SK-N-DZ (cell line): ENCODE measurements at regions not wholly inside any gene's neighbourhood (a gene's known extent, or its start where the extent isn't known, plus 50 kb on each side); places are given as distances from the start of the nearest gene placed in this dataset.
A peak's percentile ranks its signal among the peaks of the same experiment; 100 is the strongest.
"Not testable (repeated sequence)": the region's sequence is repeated elsewhere in the genome, so short reads cannot be mapped to it uniquely, and the experiment has no call there.

Source experiments
- DNase-seq: peaks from one replicate; pipeline ENCODE4 v3.0.0-alpha.2; 2015; ENCODE audit warnings: low spot score

DNA sequence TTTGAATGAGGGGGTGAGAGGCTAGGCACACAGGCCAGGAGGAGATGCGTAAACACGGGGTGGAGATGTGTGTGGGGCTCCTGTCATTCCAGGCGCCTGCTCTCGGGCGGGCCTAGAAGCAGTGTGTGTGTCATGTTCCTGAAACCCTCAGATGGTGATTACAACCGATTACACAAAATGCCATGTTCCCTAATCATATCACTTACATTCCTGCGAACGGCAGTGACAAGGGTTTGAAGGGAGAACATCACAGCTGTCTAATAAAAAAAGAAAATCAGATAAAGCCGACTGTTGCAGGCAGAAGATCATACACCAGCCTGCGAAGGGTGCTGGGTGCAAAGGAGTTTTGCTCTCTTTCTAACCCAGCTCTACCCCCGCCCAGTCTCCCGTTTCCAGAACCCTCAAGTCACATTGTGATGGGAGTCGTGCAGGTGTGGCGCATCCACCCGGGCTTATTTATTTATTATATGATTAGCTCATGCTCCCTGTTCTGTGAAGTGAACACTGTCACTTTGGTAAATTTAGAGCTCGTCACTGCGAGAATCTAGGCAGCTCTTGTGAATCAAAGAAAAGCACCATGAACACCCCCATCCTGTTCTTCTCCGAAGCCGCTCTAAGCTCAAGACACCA lies 140.3 kb downstream of the NR2F2 start:
- peak; percentile 65 for DNase-seq

DNA sequence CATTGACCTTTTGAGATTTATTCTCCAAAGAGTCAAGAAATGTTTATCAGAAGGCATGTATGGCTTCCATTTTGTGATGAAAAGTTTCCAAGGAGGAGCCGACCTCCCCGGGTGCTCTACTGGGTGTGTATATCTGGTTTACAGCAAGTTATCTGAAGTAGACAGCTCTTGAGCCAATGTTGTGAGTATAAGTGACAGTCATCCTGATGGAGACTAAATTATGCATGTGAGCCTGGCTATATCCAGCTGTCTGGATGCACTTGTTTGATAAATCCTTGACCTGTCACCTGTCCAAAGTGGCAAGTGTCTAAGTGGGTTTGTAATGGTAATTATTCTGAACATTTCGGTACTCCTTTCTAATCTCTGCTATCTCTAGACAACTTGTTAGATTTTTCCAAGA lies 142.2 kb downstream of the NR2F2 start:
- DNase-seq: no peak

DNA sequence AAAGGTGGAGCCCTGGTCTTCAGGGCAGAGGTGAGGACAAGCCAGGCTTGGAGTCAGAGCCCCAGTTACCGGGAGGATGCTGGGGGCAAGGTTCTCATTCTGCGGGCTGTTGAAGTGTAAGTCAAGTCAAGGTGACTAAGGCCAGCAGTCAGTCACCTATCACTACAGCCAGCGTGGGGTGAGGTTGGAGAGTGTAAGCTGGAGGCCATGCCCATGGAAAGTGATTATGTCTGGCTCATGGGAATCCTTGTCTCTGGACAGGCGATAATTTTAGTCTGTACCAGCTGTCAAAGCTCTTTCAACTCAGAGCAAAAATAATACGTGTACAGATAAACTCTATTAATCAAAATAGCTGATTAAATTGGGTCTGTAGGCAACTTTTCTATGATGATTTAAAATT lies 143.1 kb downstream of the NR2F2 start:
- DNase-seq: no peak

DNA sequence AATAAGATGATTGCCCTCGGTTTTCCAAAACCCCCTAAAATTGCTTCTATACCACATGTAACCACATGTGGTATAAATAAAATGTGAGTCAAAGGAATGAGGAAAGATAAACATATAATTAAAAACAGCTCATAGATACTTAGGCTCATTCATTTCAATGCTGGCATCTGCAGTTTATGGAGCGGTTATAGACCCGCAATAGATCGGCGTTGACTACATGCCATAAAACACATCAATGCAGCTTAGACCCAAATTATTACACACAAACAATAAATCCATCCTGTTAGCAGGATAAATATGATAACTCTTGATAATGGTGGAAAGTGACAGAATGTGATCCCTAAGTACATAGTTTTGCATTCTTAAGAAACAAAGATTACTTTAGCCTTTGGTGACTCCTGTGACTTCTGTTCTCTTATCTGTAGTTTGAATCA lies 143.7 kb downstream of the NR2F2 start:
- DNase-seq: no peak

DNA sequence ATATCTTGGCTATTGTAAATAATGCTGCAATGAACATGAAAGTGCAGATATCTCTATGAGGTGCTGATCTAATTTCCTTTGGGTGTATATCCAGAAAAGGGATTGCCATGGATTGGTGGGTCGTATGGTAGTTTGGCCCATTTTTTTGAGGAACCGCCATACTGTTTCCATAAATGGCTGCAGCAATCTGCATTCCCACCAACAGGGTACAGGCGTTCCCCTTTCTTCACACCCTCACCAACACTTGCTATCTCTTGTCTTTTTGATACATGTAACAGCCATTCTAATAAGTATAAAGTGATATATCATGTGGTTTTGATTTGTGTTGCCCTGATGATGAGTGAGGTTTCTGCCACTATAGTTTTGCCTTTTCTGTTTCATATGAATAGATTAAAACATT lies 146.7 kb downstream of the NR2F2 start:
- DNase-seq: no peak

DNA sequence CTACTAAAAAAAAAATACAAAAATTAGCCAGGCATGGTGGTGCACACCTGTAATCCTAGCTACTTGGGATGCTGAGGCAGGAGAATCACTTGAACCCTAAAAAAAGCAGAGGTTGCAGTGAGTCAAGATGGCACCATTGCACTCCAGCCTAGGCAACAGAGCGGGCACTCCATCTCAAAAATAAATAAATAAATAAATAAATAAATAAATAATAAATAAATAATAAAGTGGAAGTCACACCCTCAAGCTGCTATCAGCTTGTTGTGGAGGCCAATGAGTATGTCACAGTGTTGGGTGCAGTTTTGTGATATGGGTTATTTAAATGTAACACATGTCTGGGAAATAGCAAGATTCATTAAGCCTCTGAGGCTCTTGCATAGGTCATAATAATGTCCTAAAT lies 153.9 kb downstream of the NR2F2 start:
- not testable (repeated sequence) for DNase-seq

DNA sequence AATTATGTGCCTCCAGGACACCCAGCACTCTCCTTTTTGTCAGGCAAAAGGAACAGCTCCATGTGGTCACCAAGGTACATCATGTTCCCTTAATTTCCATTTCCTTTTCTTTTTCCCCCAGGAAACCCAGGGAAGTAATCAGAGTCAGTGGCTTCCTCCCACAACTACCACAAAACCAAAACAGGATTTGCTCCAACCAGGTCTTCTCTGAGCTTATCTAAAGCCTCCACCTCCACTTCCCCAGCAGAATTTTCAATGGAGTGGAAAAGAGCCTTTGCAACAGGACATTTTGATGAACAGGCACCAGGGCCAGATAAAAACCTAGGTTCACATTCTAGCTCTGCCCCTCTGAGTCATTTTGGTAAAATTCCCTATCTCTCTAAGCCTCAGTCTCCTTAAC lies 154.3 kb downstream of the NR2F2 start:
- DNase-seq: no peak

DNA sequence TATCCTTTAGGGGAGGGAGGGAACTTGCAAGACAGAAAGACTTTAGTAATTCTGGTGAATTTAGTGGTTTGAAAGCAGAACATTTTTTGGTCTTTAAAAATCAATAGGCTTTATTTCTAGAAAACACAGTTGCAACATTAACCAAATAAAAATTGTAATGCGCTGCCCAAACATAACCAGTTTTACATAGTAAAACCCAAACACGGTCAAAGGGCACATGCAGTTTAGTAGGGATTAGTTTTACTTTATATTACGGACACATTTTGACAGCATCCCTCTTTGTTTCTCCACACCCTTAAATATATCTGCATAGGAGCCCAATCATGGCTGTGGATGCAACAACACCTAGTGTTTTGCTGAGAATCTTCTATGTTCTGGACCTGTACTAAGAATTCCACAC lies 156.7 kb downstream of the NR2F2 start:
- no peak for DNase-seq

DNA sequence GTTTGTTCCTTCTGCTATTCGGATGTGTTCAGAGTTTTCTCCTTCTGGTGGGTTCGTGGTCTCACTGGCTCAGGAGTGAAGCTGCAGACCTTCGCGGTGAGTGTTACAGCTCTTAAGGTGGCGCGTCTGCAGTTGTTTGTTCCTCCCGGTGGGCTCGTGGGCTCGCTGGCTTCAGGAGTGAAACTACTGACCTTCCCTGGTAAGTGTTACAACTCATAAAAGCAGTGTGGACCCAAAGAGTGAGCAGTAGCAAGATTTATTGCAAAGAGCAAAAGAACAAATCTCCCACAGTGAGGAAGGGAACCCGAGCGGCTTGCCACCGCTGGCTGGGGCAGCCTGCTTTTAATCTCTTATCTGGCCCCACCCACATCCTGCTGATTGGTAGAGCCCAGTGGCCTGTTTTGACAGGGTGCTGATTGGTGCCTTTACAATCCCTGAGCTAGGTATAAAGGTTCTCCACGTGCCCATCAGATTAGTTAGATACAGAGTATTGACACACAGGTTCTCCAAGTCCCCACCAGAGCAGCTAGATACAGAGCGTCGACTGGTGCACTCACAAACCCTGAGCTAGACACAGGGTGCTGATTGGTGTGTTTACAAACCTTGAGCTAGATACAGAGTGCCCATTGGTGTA lies 160.7 kb downstream of the NR2F2 start:
- DNase-seq: not testable (repeated sequence)

DNA sequence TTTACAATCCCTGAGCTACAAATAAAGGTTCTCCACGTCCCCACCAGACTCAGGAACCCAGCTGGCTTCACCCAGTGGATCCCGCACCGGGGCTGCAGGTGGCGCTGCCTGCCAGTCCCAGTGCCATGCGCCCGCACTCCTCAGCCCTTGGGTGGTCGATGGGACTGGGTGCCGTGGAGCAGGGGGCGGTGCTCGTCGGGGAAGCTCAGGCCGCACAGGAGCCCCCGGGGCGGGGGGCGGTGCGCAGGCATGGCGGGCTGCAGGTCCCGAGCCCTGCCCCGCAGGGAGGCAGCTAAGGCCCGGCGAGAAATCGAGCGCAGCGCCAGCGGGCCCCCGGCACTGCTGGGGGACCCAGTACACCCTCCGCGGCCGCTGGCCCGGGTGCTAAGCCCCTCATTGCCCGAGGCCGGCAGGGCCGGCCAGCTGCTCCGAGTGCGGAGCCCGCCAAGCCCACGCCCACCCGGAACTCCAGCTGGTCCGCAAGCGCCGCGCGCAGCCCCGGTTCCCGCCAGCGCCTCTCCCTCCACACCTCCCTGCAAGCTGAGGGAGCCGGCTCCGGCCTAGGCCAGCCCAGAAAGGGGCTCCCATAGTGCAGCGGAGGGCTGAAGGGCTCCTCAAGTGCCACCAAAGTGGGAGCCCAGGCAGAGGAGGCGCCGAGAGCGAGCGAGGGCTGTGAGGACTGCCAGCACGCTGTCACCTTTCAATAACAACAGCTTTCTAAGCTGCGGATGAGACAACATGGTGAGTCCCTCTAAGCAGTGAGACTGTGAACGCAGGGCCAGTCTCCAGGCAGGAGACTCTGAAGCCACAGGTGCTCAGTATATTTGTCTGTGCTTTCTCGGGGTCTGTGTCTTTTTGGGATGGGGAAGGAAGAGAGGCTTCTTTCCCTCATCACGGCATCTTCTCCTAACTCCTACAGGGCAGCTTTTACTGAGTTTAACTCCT lies 161.5 kb downstream of the NR2F2 start:
- not testable (repeated sequence) for DNase-seq

DNA sequence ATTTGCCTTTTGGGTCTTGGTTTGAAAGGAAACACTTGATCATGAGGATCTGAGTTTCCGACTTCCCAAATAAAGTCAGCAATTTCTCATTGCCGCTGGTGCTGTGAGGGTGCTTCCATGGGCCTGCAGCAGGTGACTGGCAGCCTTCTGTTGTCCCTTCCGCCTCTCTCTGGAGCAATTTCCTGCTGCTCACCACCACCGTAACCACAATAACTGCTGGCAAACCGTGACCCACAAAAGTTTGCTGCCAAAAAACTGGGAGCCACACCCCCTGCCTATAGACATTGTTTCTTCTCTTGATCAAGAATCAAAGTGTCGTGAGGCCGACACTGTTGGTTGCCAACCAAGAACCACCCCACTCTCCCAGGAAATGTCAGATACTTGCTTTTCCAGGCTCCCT lies 164.0 kb downstream of the NR2F2 start:
- DNase-seq: no peak

DNA sequence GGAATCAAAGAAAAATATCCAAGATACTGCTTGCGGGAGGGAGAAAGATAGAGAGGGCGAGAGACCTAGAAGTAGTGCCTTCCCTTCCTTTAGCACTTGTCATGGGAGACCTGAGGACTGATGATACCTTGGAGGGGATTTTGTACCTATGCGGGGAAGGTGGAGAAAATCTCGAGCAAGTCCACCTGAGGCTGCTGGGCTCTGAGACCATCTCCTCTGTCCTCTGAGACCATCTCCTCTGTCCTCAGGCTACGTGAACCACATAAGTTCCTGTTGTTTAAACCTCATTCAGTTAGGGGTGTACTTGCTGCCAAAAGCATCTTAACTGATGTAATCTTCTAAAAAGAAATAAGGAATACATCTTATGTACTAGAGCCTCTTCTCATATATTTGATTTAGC lies 164.9 kb downstream of the NR2F2 start:
- DNase-seq: no peak

DNA sequence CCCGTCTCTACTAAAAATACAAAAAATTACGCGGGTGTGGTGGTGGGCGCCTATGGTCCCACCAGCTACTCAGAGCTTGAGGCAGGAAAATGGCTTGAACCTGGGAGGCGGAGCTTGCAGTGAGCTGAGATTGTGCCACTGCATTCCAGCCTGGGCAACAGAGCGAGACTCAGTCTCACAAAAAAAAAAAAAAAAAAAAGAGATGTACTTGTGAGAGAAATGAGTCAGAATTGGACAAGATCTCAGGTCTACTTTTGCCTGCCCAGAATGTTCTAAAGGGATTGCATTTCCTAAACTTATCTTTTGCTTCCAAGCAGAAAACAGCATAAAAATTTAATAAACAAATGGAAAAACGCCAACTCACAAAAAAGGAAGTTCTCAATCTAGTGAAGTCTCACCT lies 167.5 kb downstream of the NR2F2 start:
- no peak for DNase-seq

DNA sequence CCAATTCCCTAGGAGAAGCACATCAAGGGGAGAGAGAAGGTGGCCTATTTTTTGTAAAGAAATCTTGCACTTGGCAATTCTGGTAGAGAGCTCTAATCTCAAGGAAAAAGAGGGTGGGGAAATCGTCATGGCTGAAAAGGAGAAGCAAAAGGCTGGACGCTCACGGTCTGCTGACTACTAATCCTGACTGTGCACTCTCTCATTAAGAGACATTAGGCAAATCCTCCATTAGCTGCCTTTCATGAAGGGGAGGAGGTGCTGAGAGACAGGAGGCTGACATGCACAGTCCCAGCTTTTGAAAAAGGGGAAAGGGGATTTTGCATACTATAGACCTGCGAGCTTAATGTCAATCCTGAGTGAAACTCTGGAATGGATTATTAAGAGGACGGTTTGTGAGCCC lies 170.0 kb downstream of the NR2F2 start:
- no peak for DNase-seq

DNA sequence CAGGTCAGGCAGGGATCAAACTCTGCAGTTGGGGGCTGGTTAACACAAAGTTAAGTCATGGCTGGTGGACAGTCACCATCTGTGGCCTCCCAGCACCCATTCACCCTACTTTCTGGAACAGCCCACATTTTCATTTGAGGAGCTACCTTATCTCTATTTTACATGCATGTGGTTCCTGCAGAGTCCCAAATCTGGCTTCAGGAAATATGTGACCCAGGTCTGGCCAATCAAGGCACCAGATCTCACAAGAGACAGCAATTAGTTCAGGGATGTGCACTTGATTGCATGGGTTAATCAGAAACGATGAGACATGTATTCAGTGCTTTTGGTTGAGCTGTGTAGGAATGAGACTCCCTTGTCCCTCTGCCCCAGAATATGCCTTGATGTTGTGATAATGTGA lies 170.9 kb downstream of the NR2F2 start:
- DNase-seq: no peak

DNA sequence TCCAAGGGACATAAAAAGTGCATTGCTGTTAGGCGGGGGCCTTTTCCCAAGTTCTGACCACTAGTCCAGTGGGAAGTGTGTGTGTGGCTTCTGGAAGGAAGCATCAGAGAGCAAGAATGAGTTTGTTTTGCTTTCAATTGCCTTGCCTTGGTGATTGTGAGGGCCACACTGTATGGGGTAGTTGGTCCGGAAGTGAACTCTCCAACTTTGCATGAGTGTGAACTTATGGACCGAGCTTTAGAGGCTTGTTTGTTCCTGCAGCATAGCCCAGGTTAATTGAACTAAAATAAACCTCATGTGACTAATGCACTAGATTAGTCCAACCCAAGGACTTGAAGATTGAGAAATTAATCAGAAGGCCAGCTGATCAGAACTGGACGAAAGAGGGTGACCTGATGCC lies 171.7 kb downstream of the NR2F2 start:
- no peak for DNase-seq

DNA sequence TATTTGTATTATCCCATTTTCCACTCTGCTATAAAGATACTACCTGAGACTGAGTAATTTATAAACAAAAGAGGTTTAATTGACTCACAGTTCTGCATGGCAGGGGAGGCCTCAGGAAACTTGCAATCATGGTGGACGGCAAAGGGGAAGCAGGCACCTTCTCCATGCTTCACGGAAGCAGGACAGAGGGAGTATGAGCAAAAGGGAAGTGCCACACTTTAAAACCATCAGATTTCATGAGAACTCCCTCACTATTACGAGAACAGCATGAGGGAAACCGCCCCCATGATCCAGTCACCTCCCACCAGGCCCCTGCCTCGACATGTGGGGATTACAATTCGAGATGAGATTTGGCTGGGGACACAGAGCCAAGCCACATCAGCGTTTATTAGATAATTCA lies 172.8 kb downstream of the NR2F2 start:
- no peak for DNase-seq

DNA sequence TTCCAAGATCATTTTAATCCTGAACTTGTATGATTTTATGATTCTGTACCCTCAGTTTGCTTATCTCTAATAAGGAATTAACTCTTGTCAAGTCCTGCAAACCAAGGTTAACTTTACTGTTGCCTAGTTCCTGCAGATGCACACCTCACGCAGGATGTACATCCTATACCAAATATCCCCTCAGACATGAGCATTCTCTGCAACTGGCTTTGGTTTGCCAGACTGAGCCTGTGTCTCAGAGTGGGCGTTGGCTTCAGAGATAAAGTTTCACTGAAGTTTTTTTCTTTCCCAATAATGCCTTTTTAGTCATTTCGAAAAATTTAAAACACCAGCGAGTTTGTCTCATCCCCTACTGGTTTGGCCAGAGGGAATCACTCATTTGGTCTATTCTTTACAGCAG lies 173.9 kb downstream of the NR2F2 start:
- no peak for DNase-seq

DNA sequence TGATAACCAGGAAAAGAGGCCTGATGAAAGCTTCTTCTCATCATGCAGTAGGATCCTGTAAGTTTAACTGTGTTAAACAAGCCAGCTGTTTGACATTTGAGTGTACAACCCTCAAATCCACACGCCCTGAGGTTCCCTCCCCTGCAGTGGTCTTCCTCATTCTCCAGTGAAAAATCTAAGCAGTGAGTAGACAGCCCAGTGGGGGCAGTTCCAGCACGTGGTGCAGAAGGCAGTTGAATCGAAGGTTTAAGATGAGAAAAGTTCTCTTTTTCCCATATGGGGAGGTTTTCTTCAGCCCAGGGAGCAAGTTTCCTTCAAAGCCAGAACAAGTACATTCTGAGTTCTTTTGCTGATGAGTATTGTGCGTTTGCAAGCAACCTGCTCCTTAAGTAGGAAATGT lies 174.5 kb downstream of the NR2F2 start:
- no peak for DNase-seq

DNA sequence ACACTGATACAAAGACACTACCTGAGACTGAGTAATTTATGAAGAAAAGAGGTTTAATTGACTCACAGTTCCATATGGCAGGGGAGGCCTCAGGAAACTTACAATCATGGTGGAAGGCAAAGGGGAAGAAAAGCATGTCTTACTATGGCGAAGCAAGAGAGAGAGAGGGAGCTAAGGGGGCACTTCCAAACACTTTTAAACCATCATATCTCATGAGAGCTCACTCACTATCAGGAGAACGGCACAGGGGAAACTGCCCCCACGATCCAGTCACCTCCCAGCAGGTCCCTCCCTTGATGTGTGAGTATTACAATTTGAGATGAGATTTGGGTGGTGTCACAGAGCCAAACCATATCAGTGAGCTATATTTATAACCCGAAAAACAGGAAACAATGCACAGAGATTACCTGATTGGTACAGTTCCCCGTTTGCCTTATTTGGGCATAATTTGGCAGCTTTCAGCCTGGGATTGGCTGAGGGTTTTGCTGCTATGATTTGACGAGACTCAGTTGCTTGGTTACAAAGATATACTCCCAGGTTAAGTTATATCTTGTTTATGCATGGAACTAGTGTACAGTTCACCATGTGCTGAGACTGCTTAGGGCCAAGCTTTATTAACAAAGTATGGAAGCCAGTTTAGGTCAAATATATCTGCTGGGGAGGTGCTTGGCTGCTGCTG lies 184.2 kb downstream of the NR2F2 start:
- DNase-seq: peak; percentile 21

DNA sequence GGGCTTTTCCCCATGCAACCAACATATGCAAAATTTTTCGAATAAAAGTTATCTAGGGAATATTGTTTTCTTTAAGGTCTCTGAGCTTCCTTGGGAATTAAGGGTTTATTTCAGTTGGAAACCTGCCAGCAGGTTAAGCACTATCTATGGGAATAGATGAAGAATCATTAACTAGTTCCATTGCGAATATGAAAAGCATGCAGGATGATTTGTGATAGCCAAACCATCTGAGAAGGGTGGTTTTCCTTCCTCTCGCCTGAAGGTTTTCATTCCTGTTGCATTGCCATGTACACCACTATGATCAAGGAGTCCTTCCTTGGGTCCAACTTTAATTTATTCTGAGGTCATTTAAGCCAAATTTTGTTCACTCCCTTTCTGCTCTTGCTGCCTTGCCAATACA lies 184.9 kb downstream of the NR2F2 start:
- no peak for DNase-seq

DNA sequence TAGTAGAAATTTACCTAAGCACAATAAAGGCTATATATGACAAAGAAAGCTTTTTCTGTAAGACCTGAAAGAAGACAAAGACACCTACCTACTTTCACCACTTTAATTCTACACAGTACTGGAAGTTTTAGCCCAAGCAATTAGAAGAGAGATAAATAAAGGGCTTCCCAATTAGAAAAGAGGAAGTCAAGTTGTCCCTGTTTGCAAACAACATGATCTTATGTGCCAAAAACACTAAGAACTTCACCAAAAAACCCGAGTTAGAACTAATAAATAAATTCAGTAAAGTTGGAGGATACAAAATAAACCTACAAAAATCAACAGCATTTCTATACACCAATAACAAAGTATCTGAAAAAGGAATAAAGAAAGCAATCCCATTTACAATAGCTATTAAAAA lies 190.9 kb downstream of the NR2F2 start:
- no peak for DNase-seq
